ENCODE measurements at regions not wholly inside any gene's neighbourhood (a gene's known extent, or its start where the extent isn't known, plus 50 kb on each side); places are given as distances from the start of the nearest gene placed in this dataset.
A peak's percentile ranks its signal among the peaks of the same experiment; 100 is the strongest.

DNA sequence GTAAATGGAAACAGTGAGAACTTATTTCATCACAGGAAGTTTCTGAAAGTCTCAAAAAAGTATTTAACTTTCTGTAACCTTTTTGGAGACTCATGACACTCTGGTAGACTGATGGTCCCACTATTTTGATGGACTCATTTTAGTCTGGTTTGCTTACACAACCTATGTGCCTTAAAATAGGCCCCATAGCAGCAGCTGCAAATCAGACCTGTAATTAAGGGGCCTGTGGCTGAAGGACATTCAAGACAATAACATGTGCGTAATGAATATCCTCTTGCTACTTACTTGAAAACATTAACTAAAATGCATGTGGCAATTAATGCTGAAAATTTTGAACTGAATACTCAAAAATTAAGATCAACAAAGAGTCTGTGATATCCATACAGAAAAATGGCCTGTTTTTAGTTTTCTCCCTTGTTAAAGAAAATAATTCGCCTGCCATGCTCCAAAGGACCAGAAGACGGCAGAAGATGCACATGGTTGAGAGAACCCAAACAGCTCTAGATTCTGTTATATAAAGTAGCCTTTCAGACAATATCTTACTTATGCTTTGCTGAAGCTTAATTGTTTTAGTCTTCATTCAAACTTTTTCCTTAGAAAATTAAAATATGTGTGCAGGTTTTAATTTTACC is 568.5 kb downstream of the KCNA4 start:
- TF ChIP-seq, protein P1, sequence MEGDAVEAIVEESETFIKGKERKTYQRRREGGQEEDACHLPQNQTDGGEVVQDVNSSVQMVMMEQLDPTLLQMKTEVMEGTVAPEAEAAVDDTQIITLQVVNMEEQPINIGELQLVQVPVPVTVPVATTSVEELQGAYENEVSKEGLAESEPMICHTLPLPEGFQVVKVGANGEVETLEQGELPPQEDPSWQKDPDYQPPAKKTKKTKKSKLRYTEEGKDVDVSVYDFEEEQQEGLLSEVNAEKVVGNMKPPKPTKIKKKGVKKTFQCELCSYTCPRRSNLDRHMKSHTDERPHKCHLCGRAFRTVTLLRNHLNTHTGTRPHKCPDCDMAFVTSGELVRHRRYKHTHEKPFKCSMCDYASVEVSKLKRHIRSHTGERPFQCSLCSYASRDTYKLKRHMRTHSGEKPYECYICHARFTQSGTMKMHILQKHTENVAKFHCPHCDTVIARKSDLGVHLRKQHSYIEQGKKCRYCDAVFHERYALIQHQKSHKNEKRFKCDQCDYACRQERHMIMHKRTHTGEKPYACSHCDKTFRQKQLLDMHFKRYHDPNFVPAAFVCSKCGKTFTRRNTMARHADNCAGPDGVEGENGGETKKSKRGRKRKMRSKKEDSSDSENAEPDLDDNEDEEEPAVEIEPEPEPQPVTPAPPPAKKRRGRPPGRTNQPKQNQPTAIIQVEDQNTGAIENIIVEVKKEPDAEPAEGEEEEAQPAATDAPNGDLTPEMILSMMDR (IDR thresholded peaks at IDR 0.05), result peak in 2 of 3 experiments; percentile 36 to 61
- no peak for TF ChIP-seq POLR2A (IDR thresholded peaks at IDR 0.05)
